H1 (cell line): ENCODE measurements at regions not wholly inside any gene's neighbourhood (a gene's known extent, or its start where the extent isn't known, plus 50 kb on each side); places are given as distances from the start of the nearest gene placed in this dataset.

Experiments
- CTCF ChIA-PET: fragments of 300-600 bp; sonication (Branson Sonifier 250); formaldehyde crosslinking; loops from one replicate; lab custom pipeline; 2021; ENCODE audit not compliant: partially characterized antibody; lab: Charles Lee
- POLR2A ChIA-PET: fragments of 300-600 bp; sonication (Branson Sonifier 250); formaldehyde crosslinking; loops from one replicate; lab custom pipeline; 2021; ENCODE audit warnings: inconsistent platforms; ENCODE audit not compliant: partially characterized antibody; lab: Charles Lee
- DNase-seq, 2 experiments: peaks; one replicate each; pipeline versions ENCODE4 v3.0.0 to v3.0.0-alpha.2; 2010 to 2022; ENCODE audit warnings: low spot score in 2 of 2, low read depth in 1 of 2, mixed read lengths in 1 of 2
- FAIRE-seq: peaks from 2 replicates; lab custom pipeline; 2011; peaks lifted over from hg19 to GRCh38; lab: Jason Lieb, UNC
- H2AFZ ChIP-seq: 2 replicates; pipeline ENCODE4 v1.8.1; 2012; ENCODE audit warnings: low read length, inconsistent platforms
- H2AK5ac ChIP-seq: 2 replicates; pipeline ENCODE4 v1.6.1; 2013; ENCODE audit warnings: low read depth, low read length
- H2BK120ac ChIP-seq: replicated peaks from 2 replicates; pipeline ENCODE3; 2013; ENCODE audit warnings: low read depth, low read length, inconsistent platforms
- H2BK12ac ChIP-seq: 2 replicates; pipeline ENCODE4 v1.6.1; 2013; ENCODE audit warnings: low read depth, low read length
- H2BK15ac ChIP-seq: 2 replicates; pipeline ENCODE4 v1.6.1; 2013; ENCODE audit warnings: low read length
- H2BK20ac ChIP-seq: 2 replicates; pipeline ENCODE4 v1.6.1; 2013; ENCODE audit warnings: low read length
- H2BK5ac ChIP-seq: 2 replicates; pipeline ENCODE4 v1.6.1; 2013; ENCODE audit warnings: low read depth, low read length
- H3K14ac ChIP-seq: 2 replicates; pipeline ENCODE4 v1.6.1; 2013; ENCODE audit warnings: inconsistent platforms; ENCODE audit not compliant: insufficient read length
- H3K18ac ChIP-seq: 2 replicates; pipeline ENCODE4 v1.6.1; 2013; ENCODE audit warnings: low read length; ENCODE audit errors: extremely low read depth
- H3K23ac ChIP-seq: 2 replicates; pipeline ENCODE4 v1.6.1; 2013; ENCODE audit warnings: inconsistent platforms; ENCODE audit not compliant: insufficient read length
- H3K23me2 ChIP-seq: 2 replicates; pipeline ENCODE4 v1.6.1; 2013; ENCODE audit warnings: low read depth, low read length
- H3K27ac ChIP-seq: 2 replicates; pipeline ENCODE4 v1.6.1; 2011; ENCODE audit warnings: low read depth, low read length, inconsistent platforms
- H3K27me3 ChIP-seq, 4 experiments: replicated peaks in 1 of 4; 1 replicate in 1 of 4; 2 replicates in 3 of 4; pipeline versions ENCODE4 v1.6.1 to v1.8.1; 2011 to 2013; ENCODE audit warnings: low read length in 3 of 4, mild to moderate bottlenecking in 3 of 4, inconsistent platforms in 2 of 4, mixed read lengths in 2 of 4, moderate library complexity in 1 of 4; ENCODE audit not compliant: control insufficient read depth in 3 of 4, insufficient read depth in 3 of 4; ENCODE audit errors: extremely low read depth in 1 of 4
- H3K36me3 ChIP-seq, 4 experiments: 2 replicates each; pipeline versions ENCODE4 v1.6.1 to v1.8.1; 2011 to 2013; ENCODE audit warnings: mild to moderate bottlenecking in 4 of 4, low read length in 3 of 4, moderate library complexity in 2 of 4, control low read depth in 1 of 4, inconsistent platforms in 1 of 4; ENCODE audit not compliant: insufficient read depth in 4 of 4, control insufficient read depth in 2 of 4
- H3K4ac ChIP-seq: replicated peaks from 2 replicates; pipeline ENCODE3; 2013; ENCODE audit warnings: low read length, low read depth, mixed read lengths, inconsistent platforms; ENCODE audit not compliant: insufficient read length
- H3K4me1 ChIP-seq, 4 experiments: replicated peaks in 1 of 4; 1 replicate in 1 of 4; 2 replicates in 3 of 4; pipeline versions ENCODE4 v1.6.1 to v1.8.1; 2011 to 2013; ENCODE audit warnings: low read length in 3 of 4, inconsistent platforms in 2 of 4, mixed read lengths in 1 of 4; ENCODE audit not compliant: insufficient read depth in 4 of 4, control insufficient read depth in 3 of 4
- H3K4me2 ChIP-seq, 2 experiments: 2 replicates each; pipeline versions ENCODE4 v1.6.1 to v1.8.1; 2011 to 2013; ENCODE audit warnings: low read depth in 2 of 2, low read length in 2 of 2, control low read depth in 1 of 2, inconsistent platforms in 1 of 2, mild to moderate bottlenecking in 1 of 2; ENCODE audit not compliant: insufficient read depth in 1 of 2
- H3K4me3 ChIP-seq, 4 experiments: fragments of 200-600, 300-600 bp in 1 of 4; sonication (generic), shearing (Covaris generic), sonication (Bioruptor Twin) in 1 of 4; 2 replicates each; pipeline versions ENCODE4 v1.5.1 to v1.8.1; 2011 to 2016; ENCODE audit warnings: low read length in 4 of 4, low read depth in 3 of 4, control low read depth in 2 of 4, inconsistent platforms in 2 of 4, mild to moderate bottlenecking in 2 of 4, mixed read lengths in 1 of 4, moderate library complexity in 1 of 4; ENCODE audit not compliant: insufficient read depth in 2 of 4; ENCODE audit errors: extremely low read depth in 1 of 4
- H3K56ac ChIP-seq: replicated peaks from 2 replicates; pipeline ENCODE3; 2013; ENCODE audit warnings: low read depth, mild to moderate bottlenecking, mixed read lengths, low read length, inconsistent platforms; ENCODE audit not compliant: insufficient read length
- H3K79me1 ChIP-seq: 2 replicates; pipeline ENCODE4 v1.6.1; 2013; ENCODE audit warnings: low read depth, low read length, control low read depth
- H3K79me2 ChIP-seq, 2 experiments: 2 replicates each; pipeline versions ENCODE4 v1.6.1 to v1.8.1; 2012 to 2013; ENCODE audit warnings: low read length in 2 of 2, mild to moderate bottlenecking in 2 of 2, inconsistent platforms in 1 of 2; ENCODE audit not compliant: insufficient read depth in 2 of 2, control insufficient read depth in 1 of 2
- H3K9ac ChIP-seq, 4 experiments: replicated peaks in 1 of 4; 1 replicate in 1 of 4; 2 replicates in 3 of 4; pipeline versions ENCODE4 v1.6.1 to v1.8.1; 2011 to 2013; ENCODE audit warnings: low read depth in 3 of 4, low read length in 3 of 4, control low read depth in 2 of 4, mild to moderate bottlenecking in 2 of 4, moderate library complexity in 2 of 4, inconsistent platforms in 1 of 4; ENCODE audit errors: extremely low read depth in 1 of 4
- H3K9me3 ChIP-seq, 2 experiments: 2 replicates each; pipeline versions ENCODE4 v1.6.1 to v1.8.1; 2012 to 2013; ENCODE audit warnings: mild to moderate bottlenecking in 2 of 2, moderate library complexity in 2 of 2, control low read depth in 1 of 2, inconsistent platforms in 1 of 2, low read depth in 1 of 2, low read length in 1 of 2, mixed read lengths in 1 of 2; ENCODE audit not compliant: insufficient read depth in 2 of 2
- H4K20me1 ChIP-seq, 2 experiments: replicated peaks in 1 of 2; 2 replicates each; pipeline versions ENCODE3 to v1.8.1; 2011 to 2013; ENCODE audit warnings: inconsistent platforms in 2 of 2, low read length in 2 of 2, mild to moderate bottlenecking in 1 of 2; ENCODE audit not compliant: insufficient read depth in 2 of 2, control insufficient read depth in 1 of 2
- H4K5ac ChIP-seq: 2 replicates; pipeline ENCODE4 v1.6.1; 2013; ENCODE audit warnings: low read length, low read depth, mixed read lengths, inconsistent platforms; ENCODE audit not compliant: insufficient read length
- H4K8ac ChIP-seq: 2 replicates; pipeline ENCODE4 v1.8.0; 2013; ENCODE audit warnings: mild to moderate bottlenecking, moderate library complexity, low read length, inconsistent platforms; ENCODE audit not compliant: insufficient read depth; ENCODE audit errors: extremely low read depth
- H4K91ac ChIP-seq: replicated peaks from 2 replicates; pipeline ENCODE3; 2013; ENCODE audit warnings: low read length, mixed read lengths, inconsistent platforms; ENCODE audit not compliant: insufficient read length
- ASH2L ChIP-seq: fragments of 200-600, 300-600 bp; sonication (generic); IDR thresholded peaks from one replicate; pipeline ENCODE4 v1.7.1; 2017; ENCODE audit warnings: low read length
- BRCA1 ChIP-seq: IDR thresholded peaks from 2 replicates; pipeline ENCODE4 v1.6.1; 2012; ENCODE audit warnings: low read depth, low read length, improper control_type of control experiment
- CEBPB ChIP-seq: IDR thresholded peaks from 2 replicates; pipeline ENCODE4 v1.6.1; 2012; ENCODE audit warnings: low read depth, low read length
- CHD1 ChIP-seq: IDR thresholded peaks from 2 replicates; pipeline ENCODE4 v1.6.1; 2012; ENCODE audit warnings: low read depth, low read length, improper control_type of control experiment
- CTBP2 ChIP-seq: IDR thresholded peaks from 2 replicates; pipeline ENCODE4 v1.7.0; 2011; ENCODE audit warnings: borderline replicate concordance, mild to moderate bottlenecking, moderate library complexity, mixed read lengths, low read length; ENCODE audit not compliant: insufficient read depth, insufficient read length
- EZH2 ChIP-seq: fragments of 200-600 bp; sonication (generic); IDR thresholded peaks from 2 replicates; pipeline ENCODE4 v1.7.1; 2012; ENCODE audit warnings: low read depth, mild to moderate bottlenecking, moderate library complexity, low read length, inconsistent platforms; ENCODE audit not compliant: severe bottlenecking
- HDAC2 ChIP-seq, 2 experiments: fragments of 300-600 bp in 1 of 2; sonication (generic) in 1 of 2; IDR thresholded peaks; 2 replicates each; pipeline ENCODE4 v1.6.1; 2011 to 2012; ENCODE audit warnings: low read depth in 2 of 2, low read length in 2 of 2, mild to moderate bottlenecking in 2 of 2, moderate library complexity in 2 of 2, borderline replicate concordance in 1 of 2, inconsistent platforms in 1 of 2
- MAFK ChIP-seq: IDR thresholded peaks from 2 replicates; pipeline ENCODE4 v1.6.1; 2012; ENCODE audit warnings: low read depth, mild to moderate bottlenecking, improper control_type of control experiment, low read length
- NRF1 ChIP-seq: IDR thresholded peaks from 2 replicates; pipeline ENCODE4 v1.6.1; 2011; ENCODE audit warnings: mild to moderate bottlenecking, low read depth, low read length, improper control_type of control experiment
- POLR2AphosphoS5 ChIP-seq: IDR thresholded peaks from 2 replicates; pipeline ENCODE4 v1.6.1; 2011; ENCODE audit warnings: low read depth, low read length
- RBBP5 ChIP-seq: IDR thresholded peaks from 2 replicates; pipeline ENCODE4 v1.7.1; 2012; ENCODE audit warnings: low read depth, mild to moderate bottlenecking, inconsistent platforms, low read length, moderate library complexity, borderline replicate concordance
- SP1 ChIP-seq: IDR thresholded peaks from 2 replicates; pipeline ENCODE4 v1.6.1; 2011; ENCODE audit warnings: low read depth, low read length
- TBP ChIP-seq: IDR thresholded peaks from 2 replicates; pipeline ENCODE4 v1.6.1; 2011; ENCODE audit warnings: low read depth, low read length, improper control_type of control experiment
- TCF12 ChIP-seq: IDR thresholded peaks from 2 replicates; pipeline ENCODE4 v1.6.1; 2011; ENCODE audit warnings: low read depth, mild to moderate bottlenecking, low read length
- WGBS, 2 experiments: shearing (Covaris generic) in 1 of 2; methylation state at CpG; one replicate each; pipeline versions ENCODE4 v1.1.6 to v1.1.7; 2013 to 2015; ENCODE audit warnings: low lambda C conversion rate in 2 of 2, mixed read lengths in 2 of 2, inconsistent platforms in 1 of 2, low coverage in 1 of 2, missing lambda C conversion rate in 1 of 2; ENCODE audit not compliant: insufficient replicate concordance in 2 of 2, insufficient coverage in 1 of 2, insufficient read length in 1 of 2; ENCODE audit errors: extremely low coverage in 1 of 2, missing lambda C conversion rate in 1 of 2; 5-methylcytosine and 5-hydroxymethylcytosine counted together
- TF ChIP-seq, protein P1 (sequence below): IDR thresholded peaks from 2 replicates; pipeline ENCODE4 v1.6.1; 2012; ENCODE audit warnings: inconsistent platforms

DNA sequence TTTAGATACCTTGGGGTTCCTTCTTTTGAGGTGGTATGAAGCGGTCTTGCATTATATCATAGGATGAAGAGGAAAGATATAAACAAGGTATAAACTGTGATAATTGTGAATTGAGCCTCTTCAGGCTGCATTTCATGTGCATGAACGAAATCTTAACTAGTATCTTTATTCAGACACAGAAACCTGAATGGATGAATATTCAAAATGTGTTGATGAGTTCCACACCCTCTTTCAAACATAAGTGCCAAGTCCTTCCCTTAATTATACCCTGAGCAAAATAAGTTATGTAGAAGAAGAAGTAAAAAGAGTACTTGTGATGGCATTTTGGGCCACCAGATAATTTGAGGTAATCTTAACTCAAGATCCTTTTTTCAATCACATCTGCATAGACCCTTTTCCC lies 103.1 kb upstream of the CFAP20DC start:
- ChIA-PET CTCF (no interaction called here), POLR2A (no interaction called here)
- Histone ChIP-seq H3K14ac (no peak overlapping the region), H3K9me3 (no peaks in the 10 kb centered on the region), H4K91ac (no peak overlapping the region), H3K4me3 (no peak overlapping the region), H3K4me1 (peaks cover 0 to 6% (median 3%) of the 10 kb centered on the region in 4 experiments; a peak in 5 of 7 replicates), H3K9ac (no peak overlapping the region), H2AK5ac (no peak overlapping the region), H2BK5ac (no peak overlapping the region), H3K23me2 (no peaks in the 10 kb centered on the region; the same call in 1 of the 2 replicates), H3K18ac (no peak overlapping the region), H4K8ac (no peak overlapping the region), H3K56ac (no peak overlapping the region), H2BK12ac (no peak overlapping the region), H2BK15ac (no peak overlapping the region), H4K20me1 (no peaks in the 10 kb centered on the region), H3K27me3 (0 out of 7 replicates have a peak, but pooled peaks cover 0 to 2% (median 0%) of the 10 kb centered on the region in 4 experiments), H3K4ac (no peak overlapping the region), H3K79me1 (no peaks in the 10 kb centered on the region), H3K27ac (no peak overlapping the region), H2BK120ac (no peak overlapping the region), H3K36me3 (no peaks in the 10 kb centered on the region), H3K23ac (no peak overlapping the region), H2BK20ac (no peak overlapping the region), H4K5ac (no peak overlapping the region), H3K79me2 (no peaks in the 10 kb centered on the region), H3K4me2 (no peak overlapping the region), H2AFZ (no peak overlapping the region)
- DNase-seq, result no peak
- 85% methylated on average over 2 of the region's 2 CpGs; no CpG with 5 or more reads in 1 of the 2 experiments for WGBS, 2 experiments
- no peak for FAIRE-seq
- TF ChIP-seq ASH2L (no peak), EZH2 (no peak), TBP (no peak), TCF12 (no peak), NRF1 (no peak), CHD1 (no peak), HDAC2 (IDR thresholded peaks at IDR 0.05; ENCODE audit: borderline replicate concordance in 1 of 2, low read depth in 2 of 2, low read length in 2 of 2) (no peak), RBBP5 (no peak), POLR2AphosphoS5 (no peak), BRCA1 (no peak), CTBP2 (no peak), MAFK (no peak), CEBPB (no peak), SP1 (no peak)
- TF ChIP-seq, protein P1, sequence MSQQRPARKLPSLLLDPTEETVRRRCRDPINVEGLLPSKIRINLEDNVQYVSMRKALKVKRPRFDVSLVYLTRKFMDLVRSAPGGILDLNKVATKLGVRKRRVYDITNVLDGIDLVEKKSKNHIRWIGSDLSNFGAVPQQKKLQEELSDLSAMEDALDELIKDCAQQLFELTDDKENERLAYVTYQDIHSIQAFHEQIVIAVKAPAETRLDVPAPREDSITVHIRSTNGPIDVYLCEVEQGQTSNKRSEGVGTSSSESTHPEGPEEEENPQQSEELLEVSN, result no peak
